Stimulated activated naive B cell treated with anti-CD40 and anti-IgM and Interleukin-4, amounts not matched to agents 10 μg/mL and 1 μg/mL and 100 μg/mL, for 72 hours (primary cell): ENCODE measurements at regions not wholly inside any gene's neighbourhood (a gene's known extent, or its start where the extent isn't known, plus 50 kb on each side); places are given as distances from the start of the nearest gene placed in this dataset.

Source experiments
- ATAC-seq, 2 donors: fragments of 150-1000 bp; cut with Tn5 transposase; replicated peaks; 2 replicates each; pipeline ENCODE4 v1.10.0; 2021; ENCODE audit warnings: moderate library complexity in 1 of 2
- DNase-seq: peaks from one replicate; pipeline ENCODE4 v3.0.0; 2021
- H3K27ac Mint-ChIP-seq: one replicate; pipeline ENCODE4 v1.8.0; 2022; ENCODE audit warnings: mild to moderate bottlenecking, mixed read lengths
- H3K27me3 Mint-ChIP-seq, 2 donors: one replicate each; pipeline ENCODE4 v1.8.0; 2022; ENCODE audit warnings: mixed read lengths in 2 of 2
- H3K36me3 Mint-ChIP-seq, 2 donors: one replicate each; pipeline ENCODE4 v1.8.0; 2022; ENCODE audit warnings: mixed read lengths in 2 of 2, mild to moderate bottlenecking in 1 of 2
- H3K4me1 Mint-ChIP-seq, 2 donors: one replicate each; pipeline ENCODE4 v1.8.0; 2022; ENCODE audit warnings: mixed read lengths in 2 of 2, mild to moderate bottlenecking in 1 of 2
- H3K4me3 Mint-ChIP-seq, 2 donors: one replicate each; pipeline ENCODE4 v1.8.0; 2022; ENCODE audit warnings: mild to moderate bottlenecking in 2 of 2, mixed read lengths in 2 of 2, moderate library complexity in 1 of 2
- H3K9me3 Mint-ChIP-seq, 2 donors: one replicate each; pipeline ENCODE4 v1.8.0; 2022; ENCODE audit warnings: mixed read lengths in 2 of 2, mild to moderate bottlenecking in 1 of 2

- Mint-ChIP-seq H3K27me3 (peaks cover 0 to 5% of the 10 kb centered on the region in 2 donors), H3K27ac (no peak overlapping the region), H3K4me3 (no peak overlapping the region), H3K36me3 (peaks cover 2 to 8% of the 10 kb centered on the region in 2 donors), H3K4me1 (no peaks in the 10 kb centered on the region), H3K9me3 (peaks cover 4 to 7% of the 10 kb centered on the region in 2 donors)
- no peak for ATAC-seq
- no peak for DNase-seq
These were observed 153.3 kb downstream of the TMEM26 start for GRCh38 chr10:61299841-61300240.

- no peak for DNase-seq
- no peak overlapping the region for H3K27ac Mint-ChIP-seq
- ATAC-seq = no peak
- peaks cover 2 to 8% of the 10 kb centered on the region in 2 donors for H3K36me3 Mint-ChIP-seq
- H3K27me3 Mint-ChIP-seq = peaks cover 0 to 5% of the 10 kb centered on the region in 2 donors
- no peak overlapping the region for H3K4me3 Mint-ChIP-seq
- no peaks in the 10 kb centered on the region for H3K4me1 Mint-ChIP-seq
- H3K9me3 Mint-ChIP-seq = peaks cover 4 to 7% of the 10 kb centered on the region in 2 donors
These were observed 154.0 kb downstream of the TMEM26 start for GRCh38 chr10:61299156-61299555.

- Mint-ChIP-seq H3K27me3 (peaks cover 0 to 5% of the 10 kb centered on the region in 2 donors), H3K4me3 (no peak overlapping the region), H3K4me1 (no peaks in the 10 kb centered on the region), H3K9me3 (peaks cover 4 to 7% of the 10 kb centered on the region in 2 donors), H3K36me3 (peaks cover 2 to 8% of the 10 kb centered on the region in 2 donors), H3K27ac (no peak overlapping the region)
- ATAC-seq (no peak), DNase-seq (no peak)
These were observed 155.0 kb downstream of the TMEM26 start for GRCh38 chr10:61298194-61298593.

- no peak overlapping the region for H3K27ac Mint-ChIP-seq
- peaks cover 2 to 8% of the 10 kb centered on the region in 2 donors for H3K36me3 Mint-ChIP-seq
- no peak overlapping the region for H3K4me3 Mint-ChIP-seq
- peaks cover 11 to 12% of the 10 kb centered on the region in 2 donors for H3K27me3 Mint-ChIP-seq
- ATAC-seq (no peak), DNase-seq (no peak)
- peaks cover 0 to 3% of the 10 kb centered on the region in 2 donors for H3K4me1 Mint-ChIP-seq
- H3K9me3 Mint-ChIP-seq = peaks cover 4 to 7% of the 10 kb centered on the region in 2 donors
These were observed 157.0 kb downstream of the TMEM26 start for GRCh38 chr10:61296161-61296560.

GRCh38 chr10:61294131-61294530 is 159.1 kb downstream of the TMEM26 start:
- peaks cover 2 to 8% of the 10 kb centered on the region in 2 donors for H3K36me3 Mint-ChIP-seq
- DNase-seq (no peak), ATAC-seq (no peak)
- H3K9me3 Mint-ChIP-seq = peaks cover 7 to 8% of the 10 kb centered on the region in 2 donors
- H3K27me3 Mint-ChIP-seq = peaks cover 14 to 16% of the 10 kb centered on the region in 2 donors
- no peak overlapping the region for H3K4me3 Mint-ChIP-seq
- no peak overlapping the region for H3K27ac Mint-ChIP-seq
- H3K4me1 Mint-ChIP-seq = peaks cover 0 to 3% of the 10 kb centered on the region in 2 donors

- DNase-seq = no peak
- Mint-ChIP-seq H3K4me3 (no peak overlapping the region), H3K27ac (no peak overlapping the region), H3K27me3 (peaks cover 9 to 16% of the 10 kb centered on the region in 2 donors), H3K9me3 (peaks cover 0 to 6% of the 10 kb centered on the region in 2 donors), H3K4me1 (peaks cover 14 to 16% of the 10 kb centered on the region in 2 donors), H3K36me3 (no peaks in the 10 kb centered on the region)
- ATAC-seq = no peak
These were observed 163.4 kb downstream of the TMEM26 start for GRCh38 chr10:61289813-61290212.

- H3K4me3 Mint-ChIP-seq = no peak overlapping the region
These were observed 166.5 kb downstream of the TMEM26 start for GRCh38 chr10:61286686-61287085.

GRCh38 chr10:61285749-61286148 is 167.4 kb downstream of the TMEM26 start:
- no peak for DNase-seq
- ATAC-seq = no peak

More at GRCh38 chr10:61286686-61287085, 166.5 kb downstream of the TMEM26 start:
- ATAC-seq = peak; percentile 100
- Mint-ChIP-seq H3K4me1 (peaks cover 14 to 16% of the 10 kb centered on the region in 2 donors), H3K27me3 (peaks cover 5 to 10% of the 10 kb centered on the region in 2 donors), H3K27ac (no peak overlapping the region), H3K9me3 (peaks cover 0 to 6% of the 10 kb centered on the region in 2 donors), H3K36me3 (no peaks in the 10 kb centered on the region)
- peak; percentile 26 for DNase-seq

GRCh38 chr10:61284222-61284890 is 168.8 kb downstream of the TMEM26 start:
- H3K27ac Mint-ChIP-seq = no peak overlapping the region

More at GRCh38 chr10:61285749-61286148, 167.4 kb downstream of the TMEM26 start:
- H3K27ac Mint-ChIP-seq = no peak overlapping the region
- peaks cover 11% of the 10 kb centered on the region in 2 donors for H3K27me3 Mint-ChIP-seq
- H3K36me3 Mint-ChIP-seq = no peaks in the 10 kb centered on the region
- H3K4me1 Mint-ChIP-seq = peaks cover 11 to 16% of the 10 kb centered on the region in 2 donors
- no peak overlapping the region for H3K4me3 Mint-ChIP-seq
- peaks cover 0 to 6% of the 10 kb centered on the region in 2 donors for H3K9me3 Mint-ChIP-seq

GRCh38 chr10:61283481-61284221 is 169.5 kb downstream of the TMEM26 start:
- peaks cover 0 to 2% of the 10 kb centered on the region in 2 donors for H3K9me3 Mint-ChIP-seq
- DNase-seq (no peak), ATAC-seq (no peak)
- H3K27me3 Mint-ChIP-seq = peaks cover 11 to 12% of the 10 kb centered on the region in 2 donors
- no peaks in the 10 kb centered on the region for H3K36me3 Mint-ChIP-seq
- no peak overlapping the region for H3K27ac Mint-ChIP-seq
- no peak overlapping the region for H3K4me3 Mint-ChIP-seq
- H3K4me1 Mint-ChIP-seq = peaks cover 11 to 16% of the 10 kb centered on the region in 2 donors

More at GRCh38 chr10:61284222-61284890, 168.8 kb downstream of the TMEM26 start:
- Mint-ChIP-seq H3K27me3 (peaks cover 10 to 11% of the 10 kb centered on the region in 2 donors), H3K36me3 (no peaks in the 10 kb centered on the region), H3K4me3 (peak overlapping the region in 1 of 2 donors; percentile 21), H3K9me3 (peaks cover 0 to 2% of the 10 kb centered on the region in 2 donors), H3K4me1 (peaks cover 11 to 16% of the 10 kb centered on the region in 2 donors)
- no peak for DNase-seq
- ATAC-seq = no peak

GRCh38 chr10:61283066-61283465 is 170.1 kb downstream of the TMEM26 start:
- ATAC-seq (no peak), DNase-seq (no peak)
- no peak overlapping the region for H3K4me3 Mint-ChIP-seq
- H3K4me1 Mint-ChIP-seq = peaks cover 10 to 16% of the 10 kb centered on the region in 2 donors
- H3K27me3 Mint-ChIP-seq = peaks cover 11 to 12% of the 10 kb centered on the region in 2 donors
- H3K9me3 Mint-ChIP-seq = peaks cover 0 to 2% of the 10 kb centered on the region in 2 donors
- no peak overlapping the region for H3K27ac Mint-ChIP-seq
- no peaks in the 10 kb centered on the region for H3K36me3 Mint-ChIP-seq

- H3K36me3 Mint-ChIP-seq = no peaks in the 10 kb centered on the region
These were observed 172.9 kb downstream of the TMEM26 start for GRCh38 chr10:61280303-61280702.

GRCh38 chr10:61279400-61279799 is 173.8 kb downstream of the TMEM26 start:
- Mint-ChIP-seq H3K4me1 (no peaks in the 10 kb centered on the region), H3K4me3 (no peak overlapping the region), H3K36me3 (no peaks in the 10 kb centered on the region), H3K9me3 (no peaks in the 10 kb centered on the region), H3K27ac (no peak overlapping the region), H3K27me3 (peaks cover 12 to 24% of the 10 kb centered on the region in 2 donors)
- no peak for ATAC-seq
- DNase-seq = no peak

More at GRCh38 chr10:61280303-61280702, 172.9 kb downstream of the TMEM26 start:
- ATAC-seq (no peak), DNase-seq (no peak)
- H3K27ac Mint-ChIP-seq = no peak overlapping the region
- H3K27me3 Mint-ChIP-seq = peaks cover 12 to 18% of the 10 kb centered on the region in 2 donors
- H3K9me3 Mint-ChIP-seq = no peaks in the 10 kb centered on the region
- no peaks in the 10 kb centered on the region for H3K4me1 Mint-ChIP-seq
- no peak overlapping the region for H3K4me3 Mint-ChIP-seq

- Mint-ChIP-seq H3K27me3 (peaks cover 12 to 21% of the 10 kb centered on the region in 2 donors), H3K4me3 (no peak overlapping the region), H3K9me3 (no peaks in the 10 kb centered on the region), H3K36me3 (no peaks in the 10 kb centered on the region), H3K4me1 (no peaks in the 10 kb centered on the region), H3K27ac (no peak overlapping the region)
- DNase-seq (no peak), ATAC-seq (no peak)
These were observed 174.6 kb downstream of the TMEM26 start for GRCh38 chr10:61278556-61278955.
